ENCODE measurements at regions not wholly inside any gene's neighbourhood (a gene's known extent, or its start where the extent isn't known, plus 50 kb on each side); places are given as distances from the start of the nearest gene placed in this dataset.

DNA sequence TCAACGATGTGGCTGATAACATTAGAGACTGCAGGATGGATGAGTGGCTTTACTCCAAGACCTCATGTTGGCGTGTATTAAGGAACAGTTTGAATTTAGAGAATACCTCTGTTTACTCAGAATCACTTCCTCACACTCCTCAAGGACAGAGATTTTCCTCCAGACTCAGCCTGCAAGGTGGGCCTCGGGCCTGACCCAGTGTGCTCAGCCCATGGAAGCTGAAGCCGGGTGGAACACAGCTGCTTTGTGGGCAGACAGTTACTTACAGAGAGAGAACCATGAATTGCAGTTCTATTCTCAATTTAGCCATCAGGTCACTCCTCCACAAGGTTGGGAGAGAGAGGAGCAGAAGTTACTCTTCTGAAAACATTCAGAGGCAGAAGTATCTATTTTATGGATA lies 135.8 kb downstream of the SNX19 start:
- no peak for TF ChIP-seq POLR2A (IDR thresholded peaks at IDR 0.05)
- TF ChIP-seq, protein P1, sequence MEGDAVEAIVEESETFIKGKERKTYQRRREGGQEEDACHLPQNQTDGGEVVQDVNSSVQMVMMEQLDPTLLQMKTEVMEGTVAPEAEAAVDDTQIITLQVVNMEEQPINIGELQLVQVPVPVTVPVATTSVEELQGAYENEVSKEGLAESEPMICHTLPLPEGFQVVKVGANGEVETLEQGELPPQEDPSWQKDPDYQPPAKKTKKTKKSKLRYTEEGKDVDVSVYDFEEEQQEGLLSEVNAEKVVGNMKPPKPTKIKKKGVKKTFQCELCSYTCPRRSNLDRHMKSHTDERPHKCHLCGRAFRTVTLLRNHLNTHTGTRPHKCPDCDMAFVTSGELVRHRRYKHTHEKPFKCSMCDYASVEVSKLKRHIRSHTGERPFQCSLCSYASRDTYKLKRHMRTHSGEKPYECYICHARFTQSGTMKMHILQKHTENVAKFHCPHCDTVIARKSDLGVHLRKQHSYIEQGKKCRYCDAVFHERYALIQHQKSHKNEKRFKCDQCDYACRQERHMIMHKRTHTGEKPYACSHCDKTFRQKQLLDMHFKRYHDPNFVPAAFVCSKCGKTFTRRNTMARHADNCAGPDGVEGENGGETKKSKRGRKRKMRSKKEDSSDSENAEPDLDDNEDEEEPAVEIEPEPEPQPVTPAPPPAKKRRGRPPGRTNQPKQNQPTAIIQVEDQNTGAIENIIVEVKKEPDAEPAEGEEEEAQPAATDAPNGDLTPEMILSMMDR (IDR thresholded peaks at IDR 0.05) = no peak
